ENCODE measurements at regions not wholly inside any gene's neighbourhood (a gene's known extent, or its start where the extent isn't known, plus 50 kb on each side); places are given as distances from the start of the nearest gene placed in this dataset.
"Not testable (repeated sequence)": the region's sequence is repeated elsewhere in the genome, so short reads cannot be mapped to it uniquely, and the experiment has no call there.

- DNase-seq, result no peak
- Histone ChIP-seq H3K27me3 (ENCODE audit: control insufficient read depth, insufficient read depth, low read length) (no peaks in the 10 kb centered on the region), H3K4me3 (ENCODE audit: low read length) (no peak overlapping the region), H3K36me3 (ENCODE audit: control insufficient read depth, insufficient read depth, low read length) (no peaks in the 10 kb centered on the region), H3K27ac (ENCODE audit: low read length) (no peak overlapping the region), H3K9me3 (ENCODE audit: control insufficient read depth, low read depth, low read length) (no peaks in the 10 kb centered on the region), H3K4me1 (ENCODE audit: control insufficient read depth, insufficient read depth, low read length) (no peaks in the 10 kb centered on the region)
These were observed 133.4 kb downstream of the NDFIP2 start for GRCh38 chr13:79614250-79614918.

- H3K36me3 ChIP-seq (ENCODE audit: control insufficient read depth, insufficient read depth, low read length), result no peaks in the 10 kb centered on the region
- no peaks in the 10 kb centered on the region for H3K4me1 ChIP-seq (ENCODE audit: control insufficient read depth, insufficient read depth, low read length)
- DNase-seq, result no peak
- H3K27ac ChIP-seq (ENCODE audit: low read length), result no peak overlapping the region
- no CpG with 5 or more reads among the region's 2 CpGs for WGBS (ENCODE audit: insufficient coverage, low lambda C conversion rate)
- H3K4me3 ChIP-seq (ENCODE audit: low read length), result no peak overlapping the region
- no peaks in the 10 kb centered on the region for H3K27me3 ChIP-seq (ENCODE audit: control insufficient read depth, insufficient read depth, low read length)
- H3K9me3 ChIP-seq (ENCODE audit: control insufficient read depth, low read depth, low read length), result no peaks in the 10 kb centered on the region
These were observed 131.6 kb downstream of the NDFIP2 start for GRCh38 chr13:79612604-79613003.

- H3K9me3 ChIP-seq (ENCODE audit: control insufficient read depth, low read depth, low read length); H3K27ac ChIP-seq (ENCODE audit: low read length); DNase-seq; H3K36me3 ChIP-seq (ENCODE audit: control insufficient read depth, insufficient read depth, low read length); H3K4me1 ChIP-seq (ENCODE audit: control insufficient read depth, insufficient read depth, low read length); H3K4me3 ChIP-seq (ENCODE audit: low read length); H3K27me3 ChIP-seq (ENCODE audit: control insufficient read depth, insufficient read depth, low read length): not testable (repeated sequence)
These were observed 126.9 kb downstream of the NDFIP2 start for GRCh38 chr13:79607895-79608294.
